Suprapubic skin (tissue), 4 donors: ENCODE measurements at regions not wholly inside any gene's neighbourhood (a gene's known extent, or its start where the extent isn't known, plus 50 kb on each side); places are given as distances from the start of the nearest gene placed in this dataset.

ENCODE experiments used
- DNase-seq, 2 donors: peaks; one replicate each; pipeline ENCODE4 v3.0.0-alpha.2; 2019; ENCODE audit warnings: low spot score in 2 of 2
- H3K27ac ChIP-seq: fragments of 200-600 bp; sonication (generic); one replicate; pipeline ENCODE4 v1.5.1; 2019
- H3K27me3 ChIP-seq: fragments of 200-600 bp; sonication (generic); one replicate; pipeline ENCODE4 v1.5.1; 2019
- H3K36me3 ChIP-seq: fragments of 200-600 bp; sonication (generic); one replicate; pipeline ENCODE4 v1.5.1; 2019
- H3K4me1 ChIP-seq: fragments of 200-600 bp; sonication (generic); one replicate; pipeline ENCODE4 v1.5.1; 2019
- H3K4me3 ChIP-seq: fragments of 200-600 bp; sonication (generic); one replicate; pipeline ENCODE4 v1.5.1; 2019; ENCODE audit warnings: mild to moderate bottlenecking
- H3K9me3 ChIP-seq: fragments of 200-600 bp; sonication (generic); one replicate; pipeline ENCODE4 v1.5.1; 2019
- EP300 ChIP-seq: sonication (generic); formaldehyde crosslinking; IDR thresholded peaks from one replicate; pipeline ENCODE4 v1.6.1; 2017; ENCODE audit warnings: antibody characterized with exemption
- POLR2A ChIP-seq, 2 donors: fragments of 450-650 bp; IDR thresholded peaks; one replicate each; pipeline ENCODE4 v1.6.1; 2017; ENCODE audit warnings: antibody characterized with exemption in 2 of 2, mild to moderate bottlenecking in 2 of 2, moderate library complexity in 2 of 2
- POLR2AphosphoS5 ChIP-seq, 3 donors: sonication (generic); formaldehyde crosslinking; IDR thresholded peaks; one replicate each; pipeline ENCODE4 v1.6.1; 2017; ENCODE audit warnings: antibody characterized with exemption in 3 of 3
- WGBS: methylation state at CpG from one replicate; pipeline ENCODE4 v1.1.5; 2018; 5-methylcytosine and 5-hydroxymethylcytosine counted together
- TF ChIP-seq, protein P1 (sequence below), 2 donors: fragments of 200-600 bp in 1 of 2; fragments of 450-650 bp in 1 of 2; sonication (generic) in 1 of 2; IDR thresholded peaks; one replicate each; pipeline ENCODE4 v1.5.1; 2016 to 2019; ENCODE audit warnings: antibody characterized with exemption in 2 of 2, mild to moderate bottlenecking in 1 of 2, moderate library complexity in 1 of 2

GRCh38 chr18:78138983-78139496 lies 840.6 kb upstream of the SALL3 start:
- H3K36me3 ChIP-seq: no peaks in the 10 kb centered on the region
- H3K4me3 ChIP-seq: no peak overlapping the region
- no peak overlapping the region for H3K27ac ChIP-seq
- no peaks in the 10 kb centered on the region for H3K27me3 ChIP-seq
- no peak for DNase-seq
- no peaks in the 10 kb centered on the region for H3K4me1 ChIP-seq
- TF ChIP-seq, protein P1, sequence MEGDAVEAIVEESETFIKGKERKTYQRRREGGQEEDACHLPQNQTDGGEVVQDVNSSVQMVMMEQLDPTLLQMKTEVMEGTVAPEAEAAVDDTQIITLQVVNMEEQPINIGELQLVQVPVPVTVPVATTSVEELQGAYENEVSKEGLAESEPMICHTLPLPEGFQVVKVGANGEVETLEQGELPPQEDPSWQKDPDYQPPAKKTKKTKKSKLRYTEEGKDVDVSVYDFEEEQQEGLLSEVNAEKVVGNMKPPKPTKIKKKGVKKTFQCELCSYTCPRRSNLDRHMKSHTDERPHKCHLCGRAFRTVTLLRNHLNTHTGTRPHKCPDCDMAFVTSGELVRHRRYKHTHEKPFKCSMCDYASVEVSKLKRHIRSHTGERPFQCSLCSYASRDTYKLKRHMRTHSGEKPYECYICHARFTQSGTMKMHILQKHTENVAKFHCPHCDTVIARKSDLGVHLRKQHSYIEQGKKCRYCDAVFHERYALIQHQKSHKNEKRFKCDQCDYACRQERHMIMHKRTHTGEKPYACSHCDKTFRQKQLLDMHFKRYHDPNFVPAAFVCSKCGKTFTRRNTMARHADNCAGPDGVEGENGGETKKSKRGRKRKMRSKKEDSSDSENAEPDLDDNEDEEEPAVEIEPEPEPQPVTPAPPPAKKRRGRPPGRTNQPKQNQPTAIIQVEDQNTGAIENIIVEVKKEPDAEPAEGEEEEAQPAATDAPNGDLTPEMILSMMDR (IDR thresholded peaks at IDR 0.05): no peak
- TF ChIP-seq POLR2AphosphoS5 (IDR thresholded peaks at IDR 0.05) (no peak), EP300 (no peak), POLR2A (IDR thresholded peaks at IDR 0.05) (no peak)
- H3K9me3 ChIP-seq: no peaks in the 10 kb centered on the region
- 77% methylated on average over 11 of the region's 11 CpGs for WGBS

GRCh38 chr18:78140294-78140693 lies 839.3 kb upstream of the SALL3 start:
- no peak overlapping the region for H3K4me3 ChIP-seq
- WGBS: 88% methylated on average over 9 of the region's 9 CpGs
- no peaks in the 10 kb centered on the region for H3K27me3 ChIP-seq
- no peak for DNase-seq
- no peak for TF ChIP-seq POLR2A (IDR thresholded peaks at IDR 0.05)
- no peak for TF ChIP-seq EP300
- TF ChIP-seq, protein P1 (IDR thresholded peaks at IDR 0.05): no peak
- no peak for TF ChIP-seq POLR2AphosphoS5 (IDR thresholded peaks at IDR 0.05)
- H3K27ac ChIP-seq: no peak overlapping the region
- no peaks in the 10 kb centered on the region for H3K36me3 ChIP-seq
- no peaks in the 10 kb centered on the region for H3K9me3 ChIP-seq
- no peaks in the 10 kb centered on the region for H3K4me1 ChIP-seq

DNA sequence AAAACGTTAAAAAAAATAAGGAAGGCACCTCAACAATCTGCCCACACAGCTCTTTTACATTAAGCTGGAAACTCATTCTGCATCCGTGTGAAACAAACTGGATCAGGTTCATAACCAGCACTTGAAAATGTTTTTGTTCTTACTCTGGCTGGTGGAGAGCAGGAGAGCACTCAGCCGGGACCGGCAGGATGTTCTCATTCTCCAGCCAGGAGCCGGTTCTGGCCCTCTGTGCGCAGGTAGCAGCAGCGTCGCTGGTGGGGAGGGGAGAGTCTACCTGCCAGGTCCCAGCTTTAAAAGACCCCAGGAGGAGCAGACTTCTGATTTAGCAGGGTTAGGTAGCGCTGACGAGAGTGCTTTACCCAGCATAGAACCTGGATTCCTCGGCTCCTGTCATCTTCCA lies 834.9 kb upstream of the SALL3 start:
- Histone ChIP-seq H3K4me3 (no peak overlapping the region), H3K27ac (no peak overlapping the region), H3K9me3 (no peaks in the 10 kb centered on the region), H3K4me1 (no peaks in the 10 kb centered on the region), H3K27me3 (no peaks in the 10 kb centered on the region), H3K36me3 (no peaks in the 10 kb centered on the region)
- WGBS: 66% methylated on average over 11 of the region's 11 CpGs
- no peak for DNase-seq
- TF ChIP-seq, protein P1 (IDR thresholded peaks at IDR 0.05): no peak
- TF ChIP-seq POLR2AphosphoS5 (IDR thresholded peaks at IDR 0.05): no peak
- no peak for TF ChIP-seq EP300
- TF ChIP-seq POLR2A (IDR thresholded peaks at IDR 0.05): no peak

DNA sequence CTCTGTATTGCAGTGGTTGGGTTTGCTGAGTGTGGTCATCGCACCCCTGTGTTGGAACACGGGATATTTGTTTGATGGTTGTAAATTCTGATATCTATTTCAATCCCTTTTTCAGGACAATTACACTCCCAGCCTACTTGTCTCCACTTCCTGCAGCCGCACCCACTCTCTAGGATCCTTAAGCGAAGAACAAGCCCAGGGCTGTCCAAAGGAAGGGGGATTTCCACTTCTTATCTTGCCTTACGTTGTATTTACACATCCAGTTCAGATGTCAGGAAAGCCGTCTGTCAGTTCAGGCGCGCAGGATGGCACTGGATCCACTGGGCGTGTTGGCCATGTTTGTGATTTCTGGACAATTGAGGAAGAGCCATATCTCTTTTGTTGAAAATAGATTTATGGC lies 834.5 kb upstream of the SALL3 start:
- Histone ChIP-seq H3K4me3 (no peak overlapping the region), H3K4me1 (no peaks in the 10 kb centered on the region), H3K9me3 (no peaks in the 10 kb centered on the region), H3K27ac (no peak overlapping the region), H3K36me3 (no peaks in the 10 kb centered on the region), H3K27me3 (no peaks in the 10 kb centered on the region)
- no peak for DNase-seq
- TF ChIP-seq, protein P1 (IDR thresholded peaks at IDR 0.05): no peak
- no peak for TF ChIP-seq POLR2A (IDR thresholded peaks at IDR 0.05)
- TF ChIP-seq POLR2AphosphoS5 (IDR thresholded peaks at IDR 0.05): no peak
- no peak for TF ChIP-seq EP300
- WGBS: 44% methylated on average over 9 of the region's 9 CpGs

DNA sequence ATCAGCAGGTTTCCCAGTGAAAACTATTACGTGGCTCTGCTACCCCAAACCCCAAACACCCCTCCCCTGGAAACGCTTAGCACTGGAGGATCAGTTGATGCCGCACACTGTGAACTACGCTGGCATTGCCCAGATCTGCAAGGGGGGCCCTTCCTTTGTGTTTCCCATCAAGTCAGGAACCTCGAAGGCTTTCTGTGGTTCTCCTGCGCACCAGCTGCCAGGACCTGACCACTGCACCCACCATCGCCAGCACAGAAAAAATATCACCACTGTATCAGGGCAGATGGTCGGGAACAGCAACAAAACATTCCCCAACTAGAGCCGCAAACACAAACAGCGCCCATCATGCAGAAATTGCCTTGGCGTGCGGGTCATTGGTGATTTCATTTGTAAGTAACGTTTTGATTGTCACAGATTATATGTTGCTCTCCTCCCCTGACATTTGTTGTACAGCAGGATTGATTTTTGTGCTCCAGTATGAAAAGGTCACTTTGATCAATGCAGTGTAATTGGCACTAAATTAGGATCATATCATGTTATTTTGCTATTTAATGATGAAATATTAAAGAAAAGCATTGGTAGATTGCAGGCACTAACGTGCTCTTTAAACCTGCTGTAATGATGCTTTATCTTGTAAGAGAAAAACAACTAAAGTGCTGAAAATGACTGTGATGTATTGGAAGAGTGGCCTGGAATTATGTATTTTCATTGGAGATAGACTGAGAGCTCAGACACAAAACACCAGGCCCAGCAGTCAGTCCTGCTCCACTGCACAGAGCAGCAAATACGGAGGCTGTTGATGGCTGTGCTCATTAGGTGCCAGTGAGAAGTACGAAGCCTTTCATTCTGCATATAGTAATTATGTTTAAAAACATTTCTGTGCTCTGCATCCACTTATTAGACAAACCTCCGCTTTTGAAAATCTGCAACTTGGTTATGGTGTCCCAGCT lies 833.2 kb upstream of the SALL3 start:
- no peaks in the 10 kb centered on the region for H3K9me3 ChIP-seq
- no peaks in the 10 kb centered on the region for H3K4me1 ChIP-seq
- no peak overlapping the region for H3K4me3 ChIP-seq
- no peaks in the 10 kb centered on the region for H3K27me3 ChIP-seq
- H3K36me3 ChIP-seq: no peaks in the 10 kb centered on the region
- 92% methylated on average over 17 of the region's 17 CpGs for WGBS
- no peak for TF ChIP-seq EP300
- TF ChIP-seq POLR2A (IDR thresholded peaks at IDR 0.05): no peak
- no peak overlapping the region for H3K27ac ChIP-seq
- DNase-seq: no peak
